ENCODE measurements at regions not wholly inside any gene's neighbourhood (a gene's known extent, or its start where the extent isn't known, plus 50 kb on each side); places are given as distances from the start of the nearest gene placed in this dataset.

DNA sequence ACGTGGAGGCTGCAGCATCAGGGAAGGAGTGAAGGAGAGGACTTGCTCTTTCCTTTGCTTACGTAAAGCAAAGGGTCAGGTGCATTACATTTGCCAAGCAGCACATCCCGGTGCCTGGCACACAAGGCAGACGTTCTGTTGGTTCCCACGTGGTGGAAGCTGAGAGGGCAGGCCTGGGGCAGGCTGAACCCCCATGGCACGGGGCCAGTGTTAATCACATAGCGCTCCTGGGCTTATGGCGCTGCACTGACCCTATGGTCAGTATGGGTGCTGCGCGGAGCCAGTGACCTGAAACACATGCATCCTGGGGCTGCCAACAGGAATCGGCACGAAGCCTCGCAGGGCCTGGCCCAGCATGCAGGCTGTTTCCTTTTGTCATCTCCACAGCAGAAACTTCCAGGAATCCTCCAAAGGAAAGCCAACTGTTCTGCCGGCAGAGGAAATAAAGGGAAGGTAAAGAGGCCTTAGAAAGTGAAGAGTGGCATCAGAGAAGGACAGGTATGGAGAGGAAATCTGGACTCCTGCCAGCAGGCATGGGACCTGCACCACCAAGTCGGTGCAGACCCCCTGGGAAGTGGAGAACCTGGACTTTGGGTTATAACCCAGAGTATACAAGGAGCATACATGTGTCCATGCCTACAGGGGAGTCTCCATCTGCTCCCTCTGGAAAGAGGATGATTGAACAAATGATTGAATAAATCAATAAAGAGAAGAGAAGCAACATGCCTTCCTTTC is 560.2 kb downstream of the TCERG1L start:
- no peak for DNase-seq

DNA sequence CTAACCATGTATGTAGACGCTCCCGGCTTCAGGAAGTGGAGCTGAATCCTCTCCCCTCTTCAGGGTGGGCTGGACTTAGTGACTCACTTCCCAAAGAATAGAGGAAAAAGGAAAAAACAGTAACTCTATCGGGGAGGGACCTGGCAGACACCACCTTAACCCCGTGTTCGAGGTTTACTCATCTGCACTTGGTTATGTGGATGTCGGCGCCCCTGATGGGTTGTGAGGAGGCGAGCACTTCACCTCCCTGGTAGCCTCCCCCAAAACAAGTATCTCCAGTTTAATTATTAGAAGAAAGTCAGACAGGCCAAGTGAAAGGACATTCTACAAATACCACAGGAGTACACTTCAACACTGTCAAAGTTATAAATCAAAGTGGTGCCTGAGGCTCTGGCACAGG is 559.7 kb downstream of the TCERG1L start:
- DNase-seq, result no peak

GRCh38 chr10:130756651-130757050 is 554.9 kb downstream of the TCERG1L start:
- no peak for DNase-seq

DNA sequence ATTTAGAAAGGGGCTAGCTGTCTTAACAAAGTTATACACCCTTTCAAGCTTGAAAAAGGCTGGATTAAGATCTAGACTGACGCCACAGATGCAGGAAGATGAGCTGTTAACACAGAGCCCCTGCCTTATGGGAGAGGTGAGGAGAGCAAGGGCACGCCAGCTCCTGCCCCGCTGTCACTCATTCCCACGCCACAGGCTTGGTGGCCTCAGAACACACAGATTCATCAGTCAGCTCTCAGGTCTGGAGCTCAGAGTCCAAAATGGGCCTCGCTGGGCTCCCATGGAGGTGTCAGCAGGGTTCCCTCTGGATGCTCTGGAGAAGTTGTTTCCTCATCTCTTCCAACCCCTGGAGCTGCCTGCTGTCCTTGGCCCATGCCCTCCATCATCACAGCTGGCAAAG is 554.2 kb downstream of the TCERG1L start:
- no peak for DNase-seq

DNA sequence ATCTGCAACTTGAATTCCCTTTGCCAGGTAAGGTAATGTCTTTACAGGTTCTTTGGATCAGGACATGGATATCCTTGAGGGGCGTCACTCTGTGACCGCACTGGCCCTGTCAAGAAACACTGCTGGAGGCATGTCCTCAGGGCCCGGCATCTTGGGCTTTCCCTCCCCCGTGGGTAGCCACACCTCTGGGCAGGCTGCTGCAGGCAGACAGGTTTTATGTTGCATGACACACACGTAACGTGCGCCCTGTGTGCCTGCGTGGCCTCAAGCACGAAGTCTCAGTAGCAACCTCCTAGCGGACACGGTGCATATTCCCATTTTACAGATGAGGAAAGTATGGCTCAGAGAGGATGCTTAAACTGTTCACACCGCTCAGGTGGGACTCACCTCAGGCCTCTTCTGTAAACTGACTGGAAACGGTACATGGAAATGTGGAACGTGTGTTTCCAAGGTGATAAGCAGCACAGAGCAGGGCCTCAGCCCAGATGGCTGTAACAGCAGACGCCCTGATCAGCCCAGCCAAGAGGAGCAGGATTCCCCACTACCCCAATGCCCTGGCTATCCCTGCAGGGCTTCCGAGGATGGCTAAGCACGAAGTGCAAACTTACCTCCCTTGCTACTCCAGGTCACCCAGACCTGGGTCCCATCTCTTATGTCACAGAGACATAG is 553.6 kb downstream of the TCERG1L start:
- no peak for DNase-seq

- DNase-seq, result no peak
Measured at GRCh38 chr10:130758529-130758928, 553.0 kb downstream of the TCERG1L start.

DNA sequence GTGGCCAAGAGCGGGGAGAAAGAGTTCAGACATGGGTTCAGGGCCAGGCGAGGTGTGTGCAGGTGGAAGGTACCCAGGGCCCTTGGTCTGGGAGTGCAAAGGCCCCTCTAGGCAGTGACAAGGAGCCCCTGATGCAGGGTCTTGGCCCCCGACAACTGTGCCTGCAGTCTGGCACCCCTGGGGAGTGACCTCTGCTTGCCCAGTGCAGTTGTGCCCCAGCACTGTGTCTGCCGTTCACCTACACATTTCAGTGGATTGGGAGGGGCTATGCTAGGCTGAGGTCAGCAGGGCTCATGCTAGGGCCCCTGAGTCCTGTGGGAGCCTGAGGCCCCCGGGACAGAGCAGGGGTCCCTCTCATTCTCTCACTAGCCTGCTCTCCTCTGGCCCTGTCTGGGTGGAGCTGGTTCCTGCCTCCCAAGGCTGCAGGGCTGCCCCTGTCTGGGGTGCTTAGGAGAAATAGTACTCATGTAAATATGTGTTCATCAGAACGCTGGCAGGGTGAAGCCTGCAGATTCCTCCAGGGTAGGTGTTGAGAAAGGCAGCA is 550.4 kb downstream of the TCERG1L start:
- no peak for DNase-seq

DNA sequence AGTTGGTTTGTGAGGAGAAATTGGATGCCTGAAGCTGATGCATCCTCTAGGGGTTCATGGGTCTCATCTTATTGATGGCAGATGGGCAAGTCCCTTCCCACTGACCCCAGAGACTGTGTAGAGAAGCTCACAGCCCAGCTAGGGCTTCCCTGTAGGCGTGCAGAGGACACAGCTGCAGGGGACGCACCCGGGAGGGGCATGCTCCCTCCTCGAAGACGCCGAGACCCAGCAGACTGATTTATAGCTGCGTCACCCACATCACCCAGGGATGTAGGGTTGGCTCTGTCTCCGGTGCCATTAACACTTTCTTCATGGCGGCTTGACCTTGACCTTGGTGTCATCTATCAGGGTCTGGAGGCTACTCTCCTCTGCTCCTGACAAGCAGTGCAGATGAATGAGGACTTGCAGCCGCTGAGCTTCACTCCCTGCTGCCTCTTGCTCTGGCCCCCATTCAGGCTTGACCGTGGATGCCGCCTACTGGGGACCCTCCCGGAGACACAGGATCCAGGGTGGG is 549.7 kb downstream of the TCERG1L start:
- DNase-seq, result no peak

DNA sequence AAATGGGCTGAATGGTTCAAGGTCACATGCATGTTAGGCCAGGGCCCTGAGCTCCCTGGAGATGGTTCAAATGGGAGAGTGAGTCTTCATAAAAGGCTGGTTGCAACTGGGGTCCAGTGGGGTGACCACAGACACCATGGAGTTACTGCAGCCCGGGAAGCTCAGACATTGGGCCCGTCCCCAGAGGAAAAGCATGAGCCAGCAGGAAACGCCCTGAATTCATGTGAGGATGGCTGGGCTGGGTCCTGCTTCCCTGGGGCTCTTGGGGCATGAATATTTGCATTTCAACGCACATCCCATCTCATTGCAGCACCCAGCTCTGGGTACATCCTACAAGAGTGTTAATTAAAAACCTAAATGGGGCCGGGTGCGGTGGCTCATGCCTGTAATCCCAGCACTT is 549.0 kb downstream of the TCERG1L start:
- DNase-seq, result no peak

GRCh38 chr10:130763071-130763470 is 548.5 kb downstream of the TCERG1L start:
- no peak for DNase-seq

DNA sequence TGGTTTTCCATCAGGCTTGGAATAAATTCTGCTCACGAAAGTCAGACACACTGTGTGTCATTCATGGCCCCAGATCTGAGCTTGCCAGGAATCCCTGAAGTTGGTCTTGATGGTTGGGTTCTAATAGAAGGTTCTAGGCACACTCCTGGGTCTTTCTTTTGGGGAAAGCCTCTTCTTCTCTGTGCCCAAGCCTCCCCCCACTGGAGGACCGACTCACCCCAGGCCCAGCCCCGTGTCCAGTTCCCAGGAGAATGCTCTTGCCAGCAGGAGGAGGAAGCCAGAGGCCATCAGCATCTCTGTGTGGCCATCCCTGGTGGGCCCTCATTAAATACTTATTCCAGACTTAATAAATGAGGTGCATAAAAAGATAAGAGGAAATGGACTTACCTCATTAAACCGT is 548.0 kb downstream of the TCERG1L start:
- DNase-seq, result no peak

DNA sequence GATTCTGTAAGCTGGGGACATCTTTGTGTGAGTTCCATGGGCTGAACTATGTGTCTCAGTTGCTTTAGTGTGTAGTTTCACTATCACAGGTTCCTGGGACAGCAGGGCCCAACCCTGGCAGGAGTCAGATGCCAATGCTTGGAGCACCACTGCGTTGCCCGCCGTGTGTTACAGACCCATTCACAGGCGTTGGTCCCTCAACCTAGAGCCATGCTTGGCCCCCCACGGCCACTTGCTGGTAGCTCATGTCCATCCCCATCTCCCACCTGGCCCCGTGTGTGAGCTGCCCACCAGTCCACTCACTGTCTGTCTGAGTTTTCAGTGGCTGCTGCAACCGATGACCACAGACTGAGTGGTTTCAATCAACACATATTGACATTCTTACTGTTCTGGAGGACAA is 546.9 kb downstream of the TCERG1L start:
- no peak for DNase-seq

DNA sequence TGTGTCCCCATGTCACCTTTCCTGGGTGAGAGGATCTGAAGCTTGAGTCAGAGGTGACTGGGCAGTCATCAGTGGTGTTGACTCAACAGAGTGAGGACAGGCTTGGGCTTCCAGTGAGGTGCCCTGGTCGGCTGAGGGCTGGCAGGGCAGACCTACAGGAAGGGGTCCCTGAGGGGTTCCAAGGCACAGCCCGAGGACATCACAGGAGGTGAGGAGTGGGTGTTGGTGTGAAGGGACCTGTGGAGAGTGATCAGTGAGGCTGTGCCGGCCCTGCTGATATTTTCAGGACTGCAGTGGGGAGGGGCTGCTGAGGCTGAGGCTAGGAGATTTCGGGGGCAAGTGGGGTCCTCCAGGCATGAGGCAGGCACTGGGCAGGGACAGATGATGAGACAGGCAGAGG is 545.5 kb downstream of the TCERG1L start:
- DNase-seq, result no peak

DNA sequence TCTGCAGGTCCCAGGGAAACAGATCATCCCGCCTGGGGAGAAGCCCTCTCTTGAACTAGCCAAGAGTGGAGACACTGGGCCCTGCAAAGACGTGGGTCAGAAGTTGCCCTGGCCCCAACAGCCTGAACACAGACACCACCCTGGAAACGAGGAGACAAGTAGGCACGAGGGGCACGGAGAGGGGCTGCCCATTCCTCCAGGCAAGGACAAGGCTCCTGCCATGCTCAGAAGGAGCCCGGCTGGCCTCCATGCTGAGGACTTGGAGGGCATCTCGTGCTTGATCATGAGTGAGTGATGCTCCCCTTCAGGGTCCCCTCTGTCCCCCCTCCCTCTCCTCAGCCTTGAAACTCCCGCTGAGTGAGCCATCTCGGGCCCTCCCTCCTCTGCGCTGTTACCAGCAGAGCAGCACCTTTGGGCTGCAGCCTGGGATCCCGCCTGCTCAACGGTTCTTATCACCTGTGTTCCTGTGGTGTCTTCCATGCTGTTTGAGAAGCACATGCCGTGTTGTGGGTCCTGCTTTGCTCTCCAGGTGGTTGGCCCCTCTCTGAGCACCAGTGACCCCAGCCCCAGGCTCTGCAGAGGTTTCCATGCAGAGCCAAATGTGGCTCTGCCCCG is 544.3 kb downstream of the TCERG1L start:
- no peak for DNase-seq

DNA sequence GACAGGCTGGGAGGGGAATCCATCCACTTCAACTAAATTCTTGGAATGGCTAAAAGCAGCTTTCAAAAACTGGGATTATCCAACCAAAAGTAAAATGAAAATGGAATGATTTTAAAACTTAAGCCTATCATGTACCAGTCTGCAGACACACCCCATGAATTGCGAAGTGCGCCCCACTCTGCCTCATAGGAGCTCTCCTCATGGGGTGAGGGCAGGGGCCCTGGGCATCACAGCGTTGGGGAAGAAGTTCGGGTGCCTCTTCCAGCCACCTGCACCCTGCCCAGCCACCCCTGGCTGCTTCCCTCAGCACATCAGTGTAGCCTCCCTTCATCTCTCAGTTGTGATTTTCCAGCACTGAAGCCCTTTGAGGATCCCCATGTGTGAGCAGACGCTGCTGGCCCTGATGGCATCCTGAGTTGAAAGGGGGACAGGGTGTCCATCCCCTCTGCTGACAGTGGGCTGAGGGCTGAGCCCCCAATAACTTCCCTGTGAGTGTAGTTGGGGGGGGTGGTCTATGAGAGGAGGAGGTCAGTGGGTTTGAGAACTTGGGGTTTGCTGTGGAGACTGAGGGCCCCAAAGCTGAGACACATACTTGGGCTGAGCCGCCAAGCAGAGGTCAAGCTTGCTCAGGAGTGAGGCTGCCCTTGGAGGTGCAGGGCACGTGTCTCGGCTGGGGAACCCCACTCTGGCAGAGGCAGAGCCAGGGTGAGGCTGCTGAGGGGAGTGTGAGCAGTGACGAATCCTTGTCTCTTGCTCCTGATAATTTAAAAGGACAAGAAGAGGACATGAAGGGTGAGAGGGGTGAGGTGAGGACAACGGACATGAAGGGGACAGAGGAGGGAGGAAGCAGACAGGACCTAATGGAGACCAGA is 542.1 kb downstream of the TCERG1L start:
- DNase-seq, result no peak

- no peak for DNase-seq
Measured at GRCh38 chr10:130770018-130770630, 541.4 kb downstream of the TCERG1L start.

DNA sequence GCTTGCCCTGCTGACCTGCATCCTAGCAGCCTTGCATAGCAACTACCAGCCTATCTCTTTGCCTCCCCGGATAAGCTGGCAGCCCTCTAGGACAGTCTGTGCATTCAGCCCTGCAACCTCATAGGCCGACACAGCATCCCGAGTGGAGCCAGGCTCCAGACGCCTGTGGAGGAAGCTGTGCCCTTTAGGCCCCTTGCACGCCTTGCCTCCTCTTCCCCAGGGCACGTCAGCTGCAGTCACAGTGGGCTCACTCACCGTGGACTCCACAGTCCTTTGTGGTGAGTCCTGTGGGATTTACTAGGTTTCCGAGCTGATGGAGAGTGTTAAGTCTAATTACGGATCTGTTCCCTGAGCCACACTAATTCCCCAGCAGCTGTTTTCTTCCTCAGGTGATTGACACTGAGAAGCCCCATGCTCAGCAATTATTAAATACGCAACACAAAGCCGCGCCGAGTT is 540.0 kb downstream of the TCERG1L start:
- no peak for DNase-seq

- no peak for DNase-seq
Measured at GRCh38 chr10:130772056-130772455, 539.5 kb downstream of the TCERG1L start.

- no peak for DNase-seq
Measured at GRCh38 chr10:130772676-130773075, 538.8 kb downstream of the TCERG1L start.

DNA sequence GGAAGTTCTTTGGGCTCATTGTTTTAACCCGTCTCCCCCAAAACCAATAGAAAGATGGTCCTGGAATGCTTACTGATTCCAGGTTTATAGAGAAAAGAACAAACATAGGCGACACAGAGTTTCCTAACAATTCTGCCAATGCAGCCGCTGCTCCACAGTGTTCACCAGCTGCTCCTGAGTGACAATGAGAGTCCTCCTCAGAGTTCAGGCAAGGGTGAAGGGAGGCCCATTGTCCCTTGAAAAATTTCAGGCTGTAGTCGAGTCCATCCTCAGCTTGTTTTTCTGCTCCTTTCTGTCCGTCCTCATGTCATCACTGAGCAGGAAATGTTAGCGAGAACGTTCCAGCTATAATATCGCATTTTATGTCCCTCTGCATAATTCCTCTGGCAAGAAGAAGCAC is 537.6 kb downstream of the TCERG1L start:
- DNase-seq, result no peak

GRCh38 chr10:130774871-130775270 is 536.6 kb downstream of the TCERG1L start:
- no peak for DNase-seq

DNA sequence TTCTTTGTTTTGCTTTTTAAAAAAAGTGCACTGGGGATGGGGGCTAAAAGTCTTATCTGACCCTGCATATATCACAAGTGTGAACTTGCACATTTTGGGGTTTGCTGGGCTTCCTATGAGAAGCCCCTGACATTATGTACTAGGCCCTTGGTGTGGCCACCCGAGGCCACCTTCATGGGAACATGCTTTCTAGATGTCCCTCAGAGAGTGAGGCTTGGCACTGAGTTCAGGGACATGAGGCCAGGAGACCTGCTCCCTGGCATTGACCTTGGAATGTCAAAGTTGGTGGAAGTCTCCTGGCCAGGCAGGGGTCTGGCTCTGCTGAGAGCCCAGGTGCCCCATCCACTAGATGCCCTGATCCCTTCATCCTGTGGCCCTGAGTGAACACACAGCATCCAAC is 536.2 kb downstream of the TCERG1L start:
- no peak for DNase-seq

Data from activated CD4-positive, alpha-beta T cell treated with anti-CD3 and anti-CD28 coated beads for 1 hour (primary cell).